ENCODE measurements at regions not wholly inside any gene's neighbourhood (a gene's known extent, or its start where the extent isn't known, plus 50 kb on each side); places are given as distances from the start of the nearest gene placed in this dataset.

GRCh38 chr18:4605212-4605611 lies 150.1 kb upstream of the DLGAP1 start:
- Histone ChIP-seq H3K9me3 (ENCODE audit: control insufficient read depth in 2 of 3, insufficient read depth in 1 of 3, low read length in 3 of 3) (no peaks in the 10 kb centered on the region), H3K4me1 (ENCODE audit: control insufficient read depth in 2 of 3, insufficient read depth in 2 of 3, low read depth in 1 of 3, low read length in 3 of 3) (no peaks in the 10 kb centered on the region), H3K4me3 (ENCODE audit: low read length in 3 of 3) (no peak overlapping the region), H3K36me3 (ENCODE audit: control insufficient read depth in 2 of 3, insufficient read depth in 3 of 3, low read length in 3 of 3) (no peaks in the 10 kb centered on the region), H3K27me3 (ENCODE audit: control insufficient read depth, insufficient read depth, low read length) (no peaks in the 10 kb centered on the region), H3K9ac (ENCODE audit: low read length in 3 of 3) (no peak overlapping the region), H3K27ac (ENCODE audit: low read depth in 2 of 2, low read length in 2 of 2) (no peak overlapping the region)
- DNase-seq: peak in 2 of 5 donors; percentile 78 to 80
- TF ChIP-seq CTCF (IDR thresholded peaks at IDR 0.05; ENCODE audit: borderline replicate concordance, extremely low read depth, insufficient read depth): no peak
- intact Hi-C loops (cut with DNase I): no loop called here
- FAIRE-seq: no peak

GRCh38 chr18:4603955-4604354 lies 148.8 kb upstream of the DLGAP1 start:
- Histone ChIP-seq H3K9me3 (ENCODE audit: control insufficient read depth in 2 of 3, insufficient read depth in 1 of 3, low read length in 3 of 3) (no peaks in the 10 kb centered on the region), H3K36me3 (ENCODE audit: control insufficient read depth in 2 of 3, insufficient read depth in 3 of 3, low read length in 3 of 3) (no peaks in the 10 kb centered on the region), H3K4me1 (ENCODE audit: control insufficient read depth in 2 of 3, insufficient read depth in 2 of 3, low read depth in 1 of 3, low read length in 3 of 3) (no peaks in the 10 kb centered on the region), H3K9ac (ENCODE audit: low read length in 3 of 3) (no peak overlapping the region), H3K27me3 (ENCODE audit: control insufficient read depth, insufficient read depth, low read length) (no peaks in the 10 kb centered on the region), H3K27ac (ENCODE audit: low read depth in 2 of 2, low read length in 2 of 2) (no peak overlapping the region), H3K4me3 (ENCODE audit: low read length in 3 of 3) (no peak overlapping the region)
- FAIRE-seq: no peak
- TF ChIP-seq CTCF (IDR thresholded peaks at IDR 0.05; ENCODE audit: borderline replicate concordance, extremely low read depth, insufficient read depth): no peak
- no peak for DNase-seq
- intact Hi-C loops (cut with DNase I): no loop called here

GRCh38 chr18:4599312-4599711 lies 144.2 kb upstream of the DLGAP1 start:
- FAIRE-seq (no peak), DNase-seq (no peak)
- TF ChIP-seq CTCF (IDR thresholded peaks at IDR 0.05; ENCODE audit: borderline replicate concordance, extremely low read depth, insufficient read depth): no peak
- Histone ChIP-seq H3K9ac (ENCODE audit: low read length in 3 of 3) (no peak overlapping the region), H3K4me3 (ENCODE audit: low read length in 3 of 3) (no peak overlapping the region), H3K27me3 (ENCODE audit: control insufficient read depth, insufficient read depth, low read length) (no peaks in the 10 kb centered on the region), H3K36me3 (ENCODE audit: control insufficient read depth in 2 of 3, insufficient read depth in 3 of 3, low read length in 3 of 3) (no peaks in the 10 kb centered on the region), H3K27ac (ENCODE audit: low read depth in 2 of 2, low read length in 2 of 2) (no peak overlapping the region), H3K9me3 (ENCODE audit: control insufficient read depth in 2 of 3, insufficient read depth in 1 of 3, low read length in 3 of 3) (no peaks in the 10 kb centered on the region), H3K4me1 (ENCODE audit: control insufficient read depth in 2 of 3, insufficient read depth in 2 of 3, low read depth in 1 of 3, low read length in 3 of 3) (no peaks in the 10 kb centered on the region)
- intact Hi-C loops (cut with DNase I): no loop called here

- intact Hi-C loops (cut with DNase I): no loop called here
- no peak overlapping the region for H3K4me3 ChIP-seq (ENCODE audit: low read length in 3 of 3)
- no peak for TF ChIP-seq CTCF (IDR thresholded peaks at IDR 0.05; ENCODE audit: borderline replicate concordance, extremely low read depth, insufficient read depth)
- H3K9me3 ChIP-seq (ENCODE audit: control insufficient read depth in 2 of 3, insufficient read depth in 1 of 3, low read length in 3 of 3): no peaks in the 10 kb centered on the region
- no peak overlapping the region for H3K9ac ChIP-seq (ENCODE audit: low read length in 3 of 3)
- H3K27ac ChIP-seq (ENCODE audit: low read depth in 2 of 2, low read length in 2 of 2): no peak overlapping the region
- FAIRE-seq (no peak), DNase-seq (no peak)
- H3K36me3 ChIP-seq (ENCODE audit: control insufficient read depth in 2 of 3, insufficient read depth in 3 of 3, low read length in 3 of 3): no peaks in the 10 kb centered on the region
- no peaks in the 10 kb centered on the region for H3K4me1 ChIP-seq (ENCODE audit: control insufficient read depth in 2 of 3, insufficient read depth in 2 of 3, low read depth in 1 of 3, low read length in 3 of 3)
- no peaks in the 10 kb centered on the region for H3K27me3 ChIP-seq (ENCODE audit: control insufficient read depth, insufficient read depth, low read length)
Measured at GRCh38 chr18:4597301-4597700, 142.2 kb upstream of the DLGAP1 start.
